Adrenal gland (tissue), 9 donors: ENCODE measurements at regions not wholly inside any gene's neighbourhood (a gene's known extent, or its start where the extent isn't known, plus 50 kb on each side); places are given as distances from the start of the nearest gene placed in this dataset.

ENCODE experiments used
- DNase-seq, 7 donors: peaks; one replicate each; pipeline ENCODE4 v3.0.0-alpha.2; 2019 to 2020
- H3K27ac ChIP-seq, 5 donors: fragments of 200-600 bp; sonication (generic) in 4 of 5; 1 replicate in 3 of 5; 2 replicates in 2 of 5; pipeline versions ENCODE4 v1.5.1 to v1.8.0; 2016 to 2020; ENCODE audit warnings: mild to moderate bottlenecking in 1 of 5
- H3K27me3 ChIP-seq: fragments of 200-600 bp; 2 replicates; pipeline ENCODE4 v1.8.0; 2021
- H3K36me3 ChIP-seq, 2 donors: fragments of 200-600 bp; replicated peaks in 1 of 2; 1 replicate in 1 of 2; 2 replicates in 1 of 2; pipeline versions ENCODE4 v1.5.1 to v1.8.0; 2018 to 2022
- H3K4me1 ChIP-seq, 2 donors: fragments of 200-600 bp; replicated peaks in 1 of 2; 1 replicate in 1 of 2; 2 replicates in 1 of 2; pipeline versions ENCODE4 v1.5.1 to v1.8.0; 2018 to 2021
- H3K4me3 ChIP-seq, 4 donors: fragments of 200-600 bp; sonication (generic) in 3 of 4; one replicate each; pipeline ENCODE4 v1.5.1; 2016 to 2018
- H3K9me3 ChIP-seq, 3 donors: fragments of 200-600 bp; sonication (generic) in 1 of 3; replicated peaks in 1 of 3; 1 replicate in 2 of 3; 2 replicates in 1 of 3; pipeline versions ENCODE4 v1.5.1 to v1.8.0; 2016 to 2021
- POLR2A ChIP-seq, 2 donors: fragments of 450-650 bp; IDR thresholded peaks; one replicate each; pipeline ENCODE4 v1.6.1; 2017; ENCODE audit warnings: antibody characterized with exemption in 2 of 2, mild to moderate bottlenecking in 2 of 2, moderate library complexity in 1 of 2
- WGBS, 4 donors: extraction: QIAGEN DNeasy Blood & Tissue Kit in 2 of 4; methylation state at CpG; one replicate each; pipeline versions ENCODE4 v1.1.5 to v1.1.7; 2013 to 2017; 5-methylcytosine and 5-hydroxymethylcytosine counted together
- intact Hi-C, 2 donors: fragments of 100-400 bp; cut with DNase I; formaldehyde crosslinking; loops; one replicate each; pipeline versions ENCODE4 v1.14.1 to v1.15.0; 2022 to 2023
- TF ChIP-seq, protein P1 (sequence below), 6 experiments: fragments of 450-650 bp in 4 of 6; fragments of 200-600 bp in 2 of 6; sonication (generic) in 1 of 6; IDR thresholded peaks; 1 replicate in 5 of 6; 2 replicates in 1 of 6; pipeline versions ENCODE4 v1.5.1 to v1.8.0; 2016 to 2021; ENCODE audit warnings: antibody characterized with exemption in 6 of 6, mild to moderate bottlenecking in 2 of 6, moderate library complexity in 1 of 6
- donor health status: healthy with polysubstance abuse.
- donor health status: Bipolar disorder and iron deficiency.
- donor health status: DM: yes; HTN: yes; CAD: no.
- donor health status: DM: no; HTN: no; CAD: no.
- donor health status: DM: no; HTN: no; CAD: no.

DNA sequence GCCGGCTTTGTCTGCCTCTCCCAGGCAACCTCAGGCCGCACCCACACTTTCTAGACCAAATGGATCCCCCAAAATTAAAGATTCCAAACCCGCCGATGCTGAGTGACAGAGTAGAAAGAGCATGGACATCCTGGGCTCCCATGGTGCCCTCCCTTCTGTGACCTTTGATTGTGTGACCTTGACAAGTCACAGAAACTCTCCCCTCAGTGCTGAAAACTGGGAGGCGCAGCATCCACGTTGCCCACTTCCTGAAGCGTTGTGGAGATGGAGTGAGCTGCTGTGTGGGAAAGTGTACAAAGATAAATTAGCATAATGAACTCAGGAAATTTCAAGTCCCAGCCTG, 74.4 kb upstream of the MFGE8 start:
- Histone ChIP-seq H3K9me3 (no peaks in the 10 kb centered on the region), H3K4me1 (peaks cover 0 to 4% of the 10 kb centered on the region in 2 donors), H3K27ac (no peak overlapping the region), H3K4me3 (no peak overlapping the region), H3K36me3 (no peaks in the 10 kb centered on the region), H3K27me3 (no peaks in the 10 kb centered on the region)
- no peak for DNase-seq
- intact Hi-C loops = no loop called here
- WGBS, 4 donors = 64 to 78% (median 68%) methylated on average over 7 of the region's 7 CpGs
- TF ChIP-seq, protein P1, sequence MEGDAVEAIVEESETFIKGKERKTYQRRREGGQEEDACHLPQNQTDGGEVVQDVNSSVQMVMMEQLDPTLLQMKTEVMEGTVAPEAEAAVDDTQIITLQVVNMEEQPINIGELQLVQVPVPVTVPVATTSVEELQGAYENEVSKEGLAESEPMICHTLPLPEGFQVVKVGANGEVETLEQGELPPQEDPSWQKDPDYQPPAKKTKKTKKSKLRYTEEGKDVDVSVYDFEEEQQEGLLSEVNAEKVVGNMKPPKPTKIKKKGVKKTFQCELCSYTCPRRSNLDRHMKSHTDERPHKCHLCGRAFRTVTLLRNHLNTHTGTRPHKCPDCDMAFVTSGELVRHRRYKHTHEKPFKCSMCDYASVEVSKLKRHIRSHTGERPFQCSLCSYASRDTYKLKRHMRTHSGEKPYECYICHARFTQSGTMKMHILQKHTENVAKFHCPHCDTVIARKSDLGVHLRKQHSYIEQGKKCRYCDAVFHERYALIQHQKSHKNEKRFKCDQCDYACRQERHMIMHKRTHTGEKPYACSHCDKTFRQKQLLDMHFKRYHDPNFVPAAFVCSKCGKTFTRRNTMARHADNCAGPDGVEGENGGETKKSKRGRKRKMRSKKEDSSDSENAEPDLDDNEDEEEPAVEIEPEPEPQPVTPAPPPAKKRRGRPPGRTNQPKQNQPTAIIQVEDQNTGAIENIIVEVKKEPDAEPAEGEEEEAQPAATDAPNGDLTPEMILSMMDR (IDR thresholded peaks at IDR 0.05) = no peak
- TF ChIP-seq POLR2A (IDR thresholded peaks at IDR 0.05) = no peak

DNA sequence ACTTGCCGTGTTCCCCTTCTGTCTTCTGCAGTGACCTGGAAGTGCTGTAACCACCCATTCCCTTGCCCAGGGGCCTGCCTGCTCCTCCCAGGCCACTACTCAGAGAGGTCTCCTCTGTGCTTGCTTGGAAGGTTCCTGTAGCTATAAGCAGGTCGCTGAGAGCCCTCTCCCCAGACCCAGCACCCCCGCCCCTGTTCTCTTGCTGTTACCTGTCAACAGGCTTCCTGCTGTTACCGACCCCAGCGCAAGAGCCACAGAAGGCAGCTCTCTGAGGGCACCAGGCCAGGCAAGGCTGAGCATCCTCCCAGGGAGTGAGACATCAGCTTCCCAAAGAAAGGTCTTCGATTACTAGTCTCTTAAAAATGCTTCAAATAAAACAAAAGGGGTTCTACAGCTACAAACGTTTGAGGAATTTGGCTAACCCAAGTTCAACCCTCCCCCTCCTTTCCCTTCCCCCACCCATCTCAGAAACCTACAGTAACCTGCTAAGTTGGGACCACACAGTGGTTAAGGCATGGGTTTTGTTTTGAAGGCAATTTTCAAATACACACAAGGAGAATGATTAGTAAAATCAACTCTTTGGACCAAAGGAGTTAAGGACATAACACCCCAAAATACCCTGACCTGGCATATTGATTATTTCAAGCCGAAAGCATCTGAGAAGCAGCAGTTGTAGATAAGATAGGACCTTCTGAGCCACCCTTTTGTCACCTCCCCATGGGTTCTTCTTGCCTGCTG, 74.9 kb upstream of the MFGE8 start:
- H3K4me1 ChIP-seq = no peaks in the 10 kb centered on the region
- no peak overlapping the region for H3K27ac ChIP-seq
- H3K36me3 ChIP-seq = no peaks in the 10 kb centered on the region
- no peak overlapping the region for H3K4me3 ChIP-seq
- intact Hi-C loops = no loop called here
- no peaks in the 10 kb centered on the region for H3K9me3 ChIP-seq
- WGBS, 4 donors = 61 to 68% (median 66%) methylated on average over 7 to 8 of the region's 8 CpGs
- DNase-seq = no peak
- H3K27me3 ChIP-seq = no peaks in the 10 kb centered on the region
- TF ChIP-seq POLR2A (IDR thresholded peaks at IDR 0.05) = no peak
- TF ChIP-seq, protein P1 (IDR thresholded peaks at IDR 0.05) = no peak

DNA sequence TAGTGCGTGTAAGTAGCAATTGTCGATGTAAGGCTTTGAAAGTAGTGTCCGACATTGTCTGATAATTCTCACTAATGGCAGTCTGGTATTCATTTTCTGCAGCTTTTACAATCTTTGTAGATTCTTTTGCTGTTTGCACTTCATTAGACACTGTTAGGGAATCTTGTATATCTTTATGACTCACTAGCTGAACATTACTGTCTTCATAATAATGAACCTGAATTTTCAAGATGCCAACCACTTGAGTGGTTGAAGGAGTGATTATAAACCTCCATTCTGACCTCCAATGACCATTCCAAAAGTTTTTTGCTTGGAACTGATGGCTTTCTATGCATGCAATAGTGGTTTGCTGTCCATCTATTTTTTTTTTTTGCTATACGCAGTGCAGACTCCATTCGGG, 76.4 kb upstream of the MFGE8 start:
- Histone ChIP-seq H3K36me3 (no peaks in the 10 kb centered on the region), H3K27ac (no peak overlapping the region), H3K4me1 (no peaks in the 10 kb centered on the region), H3K9me3 (no peaks in the 10 kb centered on the region), H3K4me3 (no peak overlapping the region), H3K27me3 (no peaks in the 10 kb centered on the region)
- intact Hi-C loops = no loop called here
- no peak for DNase-seq
- no peak for TF ChIP-seq POLR2A (IDR thresholded peaks at IDR 0.05)
- TF ChIP-seq, protein P1 (IDR thresholded peaks at IDR 0.05) = no peak
- 86 to 89% (median 88%) methylated on average over 5 of the region's 5 CpGs for WGBS, 4 donors

DNA sequence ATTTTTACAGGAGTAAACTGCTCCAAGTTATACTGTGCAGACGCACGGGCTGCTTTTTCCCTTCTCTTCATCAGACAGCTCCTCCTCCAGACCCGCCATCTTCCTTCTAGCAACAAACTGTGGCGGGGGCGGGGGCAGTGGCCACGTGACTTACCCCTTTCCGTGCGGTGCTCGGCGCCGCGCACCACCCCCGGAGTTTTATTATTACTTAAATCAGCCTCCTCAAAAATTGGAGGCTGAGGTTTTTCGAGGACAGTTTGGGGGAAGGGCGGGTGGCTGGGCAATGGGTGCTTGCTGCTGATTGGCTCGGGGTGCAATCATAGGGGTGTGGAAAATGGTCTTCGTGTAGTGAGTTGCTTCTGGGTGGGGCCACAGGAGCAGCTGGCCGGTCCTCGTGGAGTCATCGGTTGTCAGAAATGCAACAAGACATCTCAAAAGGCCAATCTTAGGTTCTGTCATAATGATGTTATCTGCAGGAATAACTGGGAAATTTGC, 77.1 kb upstream of the MFGE8 start:
- Histone ChIP-seq H3K4me3 (no peak overlapping the region), H3K36me3 (no peaks in the 10 kb centered on the region), H3K9me3 (no peaks in the 10 kb centered on the region), H3K27me3 (no peaks in the 10 kb centered on the region), H3K4me1 (no peaks in the 10 kb centered on the region), H3K27ac (no peak overlapping the region)
- DNase-seq = no peak
- TF ChIP-seq POLR2A (IDR thresholded peaks at IDR 0.05) = no peak
- TF ChIP-seq, protein P1 (IDR thresholded peaks at IDR 0.05) = no peak
- WGBS, 4 donors = 87 to 89% (median 88%) methylated on average over 20 of the region's 20 CpGs
- intact Hi-C loops = no loop called here
